ENCODE measurements at regions not wholly inside any gene's neighbourhood (a gene's known extent, or its start where the extent isn't known, plus 50 kb on each side); places are given as distances from the start of the nearest gene placed in this dataset.

DNA sequence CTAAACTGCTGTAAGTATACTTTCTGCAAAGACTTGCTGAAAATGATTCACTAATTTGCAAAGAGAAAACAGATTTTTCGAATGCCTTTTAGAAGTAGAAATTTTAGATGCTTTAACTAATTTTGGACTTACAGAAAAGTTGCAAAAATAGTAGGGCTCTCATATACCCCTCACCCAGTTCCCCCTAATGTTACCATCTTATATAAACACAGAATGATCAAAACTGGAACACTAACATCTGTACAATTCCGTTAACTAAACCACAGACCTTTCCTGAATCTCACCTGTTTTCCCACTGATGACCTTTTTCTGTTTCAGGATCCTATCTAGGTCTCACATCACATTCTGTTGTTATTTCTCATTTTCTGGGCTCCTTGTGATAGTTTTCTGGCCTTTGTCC lies 454.8 kb downstream of the SHQ1 start:
- TF ChIP-seq CTCF (IDR thresholded peaks at IDR 0.05) (no peak), SMC3 (IDR thresholded peaks at IDR 0.05; ENCODE audit: low read depth, low read length) (no peak), IRF3 (IDR thresholded peaks at IDR 0.05; ENCODE audit: low read depth, low read length) (no peak)
